Upper lobe of left lung (tissue), 6 donors: ENCODE measurements at regions not wholly inside any gene's neighbourhood (a gene's known extent, or its start where the extent isn't known, plus 50 kb on each side); places are given as distances from the start of the nearest gene placed in this dataset.
A peak's percentile ranks its signal among the peaks of the same experiment; 100 is the strongest.
"Not testable (repeated sequence)": the region's sequence is repeated elsewhere in the genome, so short reads cannot be mapped to it uniquely, and the experiment has no call there.

Experiments used
- ATAC-seq, 2 donors: fragments of 200-7000 bp; cut with Tn5 transposase; one replicate each; pipeline ENCODE4 v1.9.1; 2022; ENCODE audit warnings: mild to moderate bottlenecking in 2 of 2, moderate library complexity in 2 of 2; ENCODE audit not compliant: low FRiP score in 2 of 2
- DNase-seq, 2 donors: peaks; one replicate each; pipeline ENCODE4 v3.0.0-alpha.2; 2019 to 2020
- H3K27ac ChIP-seq, 4 donors: fragments of 200-600 bp; sonication (generic); one replicate each; pipeline ENCODE4 v1.5.1; 2016 to 2019
- H3K27me3 ChIP-seq, 4 donors: fragments of 200-600 bp; sonication (generic); one replicate each; pipeline ENCODE4 v1.5.1; 2017 to 2019
- H3K36me3 ChIP-seq, 4 donors: fragments of 200-600 bp; sonication (generic); one replicate each; pipeline ENCODE4 v1.5.1; 2016 to 2019
- H3K4me1 ChIP-seq, 4 donors: fragments of 200-600 bp; sonication (generic); one replicate each; pipeline ENCODE4 v1.5.1; 2018 to 2019
- H3K4me3 ChIP-seq, 4 donors: fragments of 200-600 bp; sonication (generic); one replicate each; pipeline ENCODE4 v1.5.1; 2017 to 2019; ENCODE audit warnings: mild to moderate bottlenecking in 2 of 4, moderate library complexity in 1 of 4
- H3K9me3 ChIP-seq, 4 donors: fragments of 200-600 bp; sonication (generic); one replicate each; pipeline ENCODE4 v1.5.1; 2018 to 2019
- CTCF ChIP-seq, 6 experiments: fragments of 450-650 bp in 4 of 6; fragments of 200-600 bp in 2 of 6; sonication (generic) in 2 of 6; IDR thresholded peaks; one replicate each; pipeline ENCODE4 v1.5.1; 2016 to 2019; ENCODE audit warnings: antibody characterized with exemption in 6 of 6
- EP300 ChIP-seq, 4 donors: sonication (generic); formaldehyde crosslinking; IDR thresholded peaks; one replicate each; pipeline ENCODE4 v1.5.1; 2017; ENCODE audit warnings: antibody characterized with exemption in 4 of 4, control low read depth in 2 of 4
- POLR2A ChIP-seq, 4 donors: fragments of 450-650 bp; IDR thresholded peaks; one replicate each; pipeline ENCODE4 v1.5.1; 2016 to 2017; ENCODE audit warnings: antibody characterized with exemption in 4 of 4, mild to moderate bottlenecking in 2 of 4
- POLR2AphosphoS5 ChIP-seq, 2 donors: sonication (generic); formaldehyde crosslinking; IDR thresholded peaks; one replicate each; pipeline ENCODE4 v1.5.1; 2017; ENCODE audit warnings: antibody characterized with exemption in 2 of 2
- WGBS, 2 donors: methylation state at CpG; one replicate each; pipeline ENCODE4 v1.1.5; 2017 to 2018; 5-methylcytosine and 5-hydroxymethylcytosine counted together
- donor health status: DM: no; HTN: no; CAD: no; lungs with moderate emphysema.
- donor health status: DM: no; HTN: yes; CAD: no; lungs with severe emphysema.

- 64 to 75% methylated on average over 2 of the region's 2 CpGs for WGBS, 2 donors
- TF ChIP-seq POLR2AphosphoS5 (IDR thresholded peaks at IDR 0.05) (no peak), CTCF (IDR thresholded peaks at IDR 0.05) (no peak), EP300 (IDR thresholded peaks at IDR 0.05) (no peak), POLR2A (IDR thresholded peaks at IDR 0.05) (no peak)
These were observed 56.3 kb upstream of the PDE3B start for GRCh38 chr11:14587258-14587657.

GRCh38 chr11:14588681-14589080, 54.9 kb upstream of the PDE3B start:
- Histone ChIP-seq H3K4me3 (no peak overlapping the region), H3K9me3 (no peaks in the 10 kb centered on the region), H3K27me3 (no peaks in the 10 kb centered on the region), H3K4me1 (no peaks in the 10 kb centered on the region), H3K36me3 (no peaks in the 10 kb centered on the region), H3K27ac (no peak overlapping the region)
- ATAC-seq: no peak
- TF ChIP-seq POLR2A (IDR thresholded peaks at IDR 0.05) (no peak), EP300 (IDR thresholded peaks at IDR 0.05) (no peak), POLR2AphosphoS5 (IDR thresholded peaks at IDR 0.05) (no peak), CTCF (IDR thresholded peaks at IDR 0.05) (no peak)
- WGBS, 2 donors: 95% methylated on average over 2 of the region's 2 CpGs
- no peak for DNase-seq

More at GRCh38 chr11:14587258-14587657, 56.3 kb upstream of the PDE3B start:
- H3K4me3 ChIP-seq: no peak overlapping the region
- no peak overlapping the region for H3K27ac ChIP-seq
- no peaks in the 10 kb centered on the region for H3K4me1 ChIP-seq
- ATAC-seq (peak in 1 of 2 donors; percentile 49), DNase-seq (no peak)
- no peaks in the 10 kb centered on the region for H3K27me3 ChIP-seq
- H3K9me3 ChIP-seq: no peaks in the 10 kb centered on the region
- no peaks in the 10 kb centered on the region for H3K36me3 ChIP-seq

- DNase-seq (no peak), ATAC-seq (no peak)
- Histone ChIP-seq H3K9me3 (no peaks in the 10 kb centered on the region), H3K27me3 (no peaks in the 10 kb centered on the region), H3K4me3 (no peak overlapping the region), H3K27ac (no peak overlapping the region), H3K4me1 (no peaks in the 10 kb centered on the region), H3K36me3 (no peaks in the 10 kb centered on the region)
- 88 to 92% methylated on average over 2 of the region's 2 CpGs for WGBS, 2 donors
- TF ChIP-seq EP300 (IDR thresholded peaks at IDR 0.05) (no peak), POLR2A (IDR thresholded peaks at IDR 0.05) (no peak), POLR2AphosphoS5 (IDR thresholded peaks at IDR 0.05) (no peak), CTCF (IDR thresholded peaks at IDR 0.05) (no peak)
These were observed 54.2 kb upstream of the PDE3B start for GRCh38 chr11:14589421-14589820.

- 95 to 99% methylated on average over 12 to 18 of the region's 19 CpGs for WGBS, 2 donors
- H3K4me3 ChIP-seq, H3K4me1 ChIP-seq, ATAC-seq, H3K9me3 ChIP-seq, H3K27ac ChIP-seq, H3K27me3 ChIP-seq, H3K36me3 ChIP-seq: not testable (repeated sequence)
- DNase-seq: peak in 1 of 2 donors; percentile 78
These were observed 52.6 kb upstream of the PDE3B start for GRCh38 chr11:14591046-14591445.

- no peak for TF ChIP-seq POLR2A (IDR thresholded peaks at IDR 0.05)
- TF ChIP-seq POLR2AphosphoS5 (IDR thresholded peaks at IDR 0.05): no peak
- TF ChIP-seq CTCF (IDR thresholded peaks at IDR 0.05): no peak
- no peak for TF ChIP-seq EP300 (IDR thresholded peaks at IDR 0.05)
- H3K4me1 ChIP-seq: no peaks in the 10 kb centered on the region
- H3K27ac ChIP-seq: no peak overlapping the region
- no peak overlapping the region for H3K4me3 ChIP-seq
- DNase-seq: no peak
- ATAC-seq: no peak
- 96 to 97% methylated on average over 2 of the region's 2 CpGs for WGBS, 2 donors
- H3K27me3 ChIP-seq: no peaks in the 10 kb centered on the region
- H3K36me3 ChIP-seq: no peaks in the 10 kb centered on the region
- no peaks in the 10 kb centered on the region for H3K9me3 ChIP-seq
These were observed 49.9 kb upstream of the PDE3B start for GRCh38 chr11:14593671-14594070.
